SK-N-SH treated with all-trans-retinoic acid at 6 μM for 48 hours (cell line): ENCODE measurements at regions not wholly inside any gene's neighbourhood (a gene's known extent, or its start where the extent isn't known, plus 50 kb on each side); places are given as distances from the start of the nearest gene placed in this dataset.

ENCODE experiments used
- ATAC-seq: fragments of 200-7000 bp; cut with Tn5 transposase; 3 replicates; pipeline ENCODE4 v1.9.1; 2020; ENCODE audit warnings: mild to moderate bottlenecking, moderate library complexity
- ARNTL ChIP-seq: fragments of 450-650 bp; formaldehyde crosslinking; IDR thresholded peaks from 2 replicates; pipeline ENCODE4 v1.5.0; 2020; ENCODE audit warnings: low read depth, mild to moderate bottlenecking, moderate library complexity, borderline replicate concordance
- BACH2 ChIP-seq: fragments of 250-450 bp; sonication (Bioruptor Pico); IDR thresholded peaks from 2 replicates; pipeline ENCODE4 v1.9.0; 2021; ENCODE audit warnings: mild to moderate bottlenecking, borderline replicate concordance
- ESRRG ChIP-seq: fragments of 250-450 bp; sonication (Bioruptor Pico); IDR thresholded peaks from 2 replicates; pipeline ENCODE4 v1.6.1; 2021; ENCODE audit warnings: mild to moderate bottlenecking
- GLIS3 ChIP-seq: fragments of 250-450 bp; sonication (Bioruptor Pico); IDR thresholded peaks from 2 replicates; pipeline ENCODE4 v1.5.0; 2020; ENCODE audit warnings: mild to moderate bottlenecking, moderate library complexity
- ISL1 ChIP-seq: fragments of 250-450 bp; sonication (Bioruptor Pico); IDR thresholded peaks from 2 replicates; pipeline ENCODE4 v2.1.2; 2022; ENCODE audit warnings: mild to moderate bottlenecking, moderate library complexity
- OSR1 ChIP-seq: fragments of 250-450 bp; sonication (Bioruptor Pico); IDR thresholded peaks from 2 replicates; pipeline ENCODE4 v1.8.0; 2022; ENCODE audit warnings: moderate library complexity, mild to moderate bottlenecking, inconsistent platforms
- PPARA ChIP-seq: fragments of 250-450 bp; sonication (Bioruptor Pico); IDR thresholded peaks from 2 replicates; pipeline ENCODE4 v1.5.0; 2020; ENCODE audit warnings: mild to moderate bottlenecking, borderline replicate concordance
- TCF4 ChIP-seq: fragments of 250-450 bp; sonication (Bioruptor Pico); IDR thresholded peaks from 2 replicates; pipeline ENCODE4 v1.8.0; 2021; ENCODE audit warnings: mild to moderate bottlenecking, moderate library complexity, borderline replicate concordance
- TOX ChIP-seq: fragments of 250-450 bp; sonication (Bioruptor Pico); IDR thresholded peaks from 2 replicates; pipeline ENCODE4 v1.8.0; 2021; ENCODE audit warnings: mild to moderate bottlenecking, moderate library complexity, borderline replicate concordance
- ZC3H10 ChIP-seq: fragments of 250-450 bp; sonication (Bioruptor Pico); IDR thresholded peaks from 2 replicates; pipeline ENCODE4 v1.5.1; 2021; ENCODE audit warnings: mild to moderate bottlenecking, moderate library complexity
- ZFP3 ChIP-seq: fragments of 250-450 bp; sonication (Bioruptor Pico); IDR thresholded peaks from 2 replicates; pipeline ENCODE4 v1.5.0; 2020; ENCODE audit warnings: mild to moderate bottlenecking, moderate library complexity
- ZNF565 ChIP-seq: fragments of 450-650 bp; formaldehyde crosslinking; conservative IDR thresholded peaks from 2 replicates; pipeline ENCODE4 v1.5.0; 2020; ENCODE audit warnings: low read depth, mild to moderate bottlenecking, moderate library complexity
- ZNF70 ChIP-seq: fragments of 450-650 bp; formaldehyde crosslinking; IDR thresholded peaks from 2 replicates; pipeline ENCODE4 v1.5.0; 2020; ENCODE audit warnings: mild to moderate bottlenecking, moderate library complexity
- ZNF8 ChIP-seq: fragments of 450-650 bp; formaldehyde crosslinking; IDR thresholded peaks from 2 replicates; pipeline ENCODE4 v1.5.0; 2020; ENCODE audit warnings: mild to moderate bottlenecking, moderate library complexity
- TF ChIP-seq, protein P1 (sequence below): fragments of 250-450 bp; sonication (Bioruptor Pico); IDR thresholded peaks from 2 replicates; pipeline ENCODE4 v1.8.0; 2021; ENCODE audit warnings: low read depth, mild to moderate bottlenecking, moderate library complexity, borderline replicate concordance
- TF ChIP-seq, protein P2 (sequence below): fragments of 250-450 bp; sonication (Bioruptor Pico); IDR thresholded peaks from 2 replicates; pipeline ENCODE4 v1.5.0; 2020; ENCODE audit warnings: mild to moderate bottlenecking, moderate library complexity
- TF ChIP-seq, protein P3 (sequence below): fragments of 250-450 bp; sonication (Bioruptor Pico); IDR thresholded peaks from 2 replicates; pipeline ENCODE4 v1.5.1; 2021; ENCODE audit warnings: mild to moderate bottlenecking, moderate library complexity
- TF ChIP-seq, protein P4 (sequence below): fragments of 250-450 bp; sonication (Bioruptor Pico); IDR thresholded peaks from 2 replicates; pipeline ENCODE4 v1.5.1; 2020; ENCODE audit warnings: low read depth, mild to moderate bottlenecking, moderate library complexity

DNA sequence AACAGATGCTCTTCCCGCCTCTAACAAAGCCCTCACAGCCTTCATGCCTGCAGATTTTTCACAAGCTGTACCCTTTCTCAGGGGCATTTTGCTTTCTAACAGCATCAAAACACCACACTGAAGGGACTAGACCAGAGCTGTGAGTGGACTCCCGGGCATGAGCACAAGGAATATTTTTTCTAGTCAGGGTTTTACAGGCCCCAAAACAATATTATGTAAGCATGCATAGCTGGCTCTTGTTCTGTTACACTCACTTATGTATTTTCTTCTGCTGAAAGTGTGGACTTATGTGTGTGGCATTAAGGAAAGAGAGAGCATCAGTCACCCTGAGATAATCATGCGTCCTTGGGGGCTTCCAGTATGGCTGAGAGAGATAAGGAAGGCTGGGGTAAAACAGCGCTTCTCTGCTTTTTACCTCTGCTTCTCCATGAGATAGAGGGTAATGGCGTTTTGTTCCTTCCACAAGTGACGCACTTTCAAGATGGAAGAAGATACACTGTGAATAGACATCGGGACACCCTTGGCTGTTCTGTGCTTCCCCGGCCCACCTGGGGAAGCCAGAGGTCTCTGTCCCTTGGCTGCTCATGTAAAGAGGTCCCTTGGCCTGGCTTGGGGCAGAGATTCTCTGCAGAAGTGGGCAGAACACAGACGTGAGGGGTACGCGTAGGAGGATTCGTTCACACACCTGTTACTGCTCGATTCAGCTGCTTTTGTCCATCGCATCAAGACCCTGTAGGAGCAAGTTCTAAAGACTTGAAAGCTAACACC is 266.7 kb upstream of the RAB4A start (continued):
- TF ChIP-seq TOX = no peak
- no peak for TF ChIP-seq ARNTL
- TF ChIP-seq TCF4 (CRISPR knock-in tag) = no peak
- TF ChIP-seq, protein P1, sequence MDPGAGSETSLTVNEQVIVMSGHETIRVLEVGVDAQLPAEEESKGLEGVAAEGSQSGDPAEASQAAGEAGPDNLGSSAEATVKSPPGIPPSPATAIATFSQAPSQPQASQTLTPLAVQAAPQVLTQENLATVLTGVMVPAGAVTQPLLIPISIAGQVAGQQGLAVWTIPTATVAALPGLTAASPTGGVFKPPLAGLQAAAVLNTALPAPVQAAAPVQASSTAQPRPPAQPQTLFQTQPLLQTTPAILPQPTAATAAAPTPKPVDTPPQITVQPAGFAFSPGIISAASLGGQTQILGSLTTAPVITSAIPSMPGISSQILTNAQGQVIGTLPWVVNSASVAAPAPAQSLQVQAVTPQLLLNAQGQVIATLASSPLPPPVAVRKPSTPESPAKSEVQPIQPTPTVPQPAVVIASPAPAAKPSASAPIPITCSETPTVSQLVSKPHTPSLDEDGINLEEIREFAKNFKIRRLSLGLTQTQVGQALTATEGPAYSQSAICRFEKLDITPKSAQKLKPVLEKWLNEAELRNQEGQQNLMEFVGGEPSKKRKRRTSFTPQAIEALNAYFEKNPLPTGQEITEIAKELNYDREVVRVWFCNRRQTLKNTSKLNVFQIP (CRISPR knock-in tag) = no peak

DNA sequence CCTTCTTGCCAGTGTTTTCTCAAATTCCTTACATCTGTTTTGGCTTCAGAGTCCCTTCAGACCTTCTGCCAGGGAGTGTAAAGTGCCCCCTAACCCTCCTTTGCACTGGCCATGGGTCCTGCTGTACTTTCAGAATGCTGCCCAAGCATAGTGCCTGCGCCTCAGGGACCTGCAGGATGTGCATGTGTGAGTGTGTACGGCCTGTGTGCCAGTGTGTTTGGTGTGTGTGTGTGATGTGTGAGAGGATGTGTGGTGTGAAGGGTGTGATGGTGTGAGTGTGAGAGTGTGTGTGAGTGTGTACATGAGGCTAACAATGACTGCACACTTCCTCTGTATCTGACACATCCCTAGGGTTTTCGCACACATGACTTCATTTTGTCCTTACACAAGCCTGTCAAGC is 265.8 kb upstream of the RAB4A start:
- TF ChIP-seq ESRRG (no peak), BACH2 (CRISPR knock-in tag) (no peak), ARNTL (no peak), ZNF8 (CRISPR knock-in tag) (no peak), ZNF70 (CRISPR knock-in tag) (no peak)
- TF ChIP-seq, protein P1 (CRISPR knock-in tag) = no peak
- TF ChIP-seq, protein P2, sequence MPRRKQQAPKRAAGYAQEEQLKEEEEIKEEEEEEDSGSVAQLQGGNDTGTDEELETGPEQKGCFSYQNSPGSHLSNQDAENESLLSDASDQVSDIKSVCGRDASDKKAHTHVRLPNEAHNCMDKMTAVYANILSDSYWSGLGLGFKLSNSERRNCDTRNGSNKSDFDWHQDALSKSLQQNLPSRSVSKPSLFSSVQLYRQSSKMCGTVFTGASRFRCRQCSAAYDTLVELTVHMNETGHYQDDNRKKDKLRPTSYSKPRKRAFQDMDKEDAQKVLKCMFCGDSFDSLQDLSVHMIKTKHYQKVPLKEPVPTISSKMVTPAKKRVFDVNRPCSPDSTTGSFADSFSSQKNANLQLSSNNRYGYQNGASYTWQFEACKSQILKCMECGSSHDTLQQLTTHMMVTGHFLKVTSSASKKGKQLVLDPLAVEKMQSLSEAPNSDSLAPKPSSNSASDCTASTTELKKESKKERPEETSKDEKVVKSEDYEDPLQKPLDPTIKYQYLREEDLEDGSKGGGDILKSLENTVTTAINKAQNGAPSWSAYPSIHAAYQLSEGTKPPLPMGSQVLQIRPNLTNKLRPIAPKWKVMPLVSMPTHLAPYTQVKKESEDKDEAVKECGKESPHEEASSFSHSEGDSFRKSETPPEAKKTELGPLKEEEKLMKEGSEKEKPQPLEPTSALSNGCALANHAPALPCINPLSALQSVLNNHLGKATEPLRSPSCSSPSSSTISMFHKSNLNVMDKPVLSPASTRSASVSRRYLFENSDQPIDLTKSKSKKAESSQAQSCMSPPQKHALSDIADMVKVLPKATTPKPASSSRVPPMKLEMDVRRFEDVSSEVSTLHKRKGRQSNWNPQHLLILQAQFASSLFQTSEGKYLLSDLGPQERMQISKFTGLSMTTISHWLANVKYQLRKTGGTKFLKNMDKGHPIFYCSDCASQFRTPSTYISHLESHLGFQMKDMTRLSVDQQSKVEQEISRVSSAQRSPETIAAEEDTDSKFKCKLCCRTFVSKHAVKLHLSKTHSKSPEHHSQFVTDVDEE (CRISPR knock-in tag) = no peak
- TF ChIP-seq, protein P3, sequence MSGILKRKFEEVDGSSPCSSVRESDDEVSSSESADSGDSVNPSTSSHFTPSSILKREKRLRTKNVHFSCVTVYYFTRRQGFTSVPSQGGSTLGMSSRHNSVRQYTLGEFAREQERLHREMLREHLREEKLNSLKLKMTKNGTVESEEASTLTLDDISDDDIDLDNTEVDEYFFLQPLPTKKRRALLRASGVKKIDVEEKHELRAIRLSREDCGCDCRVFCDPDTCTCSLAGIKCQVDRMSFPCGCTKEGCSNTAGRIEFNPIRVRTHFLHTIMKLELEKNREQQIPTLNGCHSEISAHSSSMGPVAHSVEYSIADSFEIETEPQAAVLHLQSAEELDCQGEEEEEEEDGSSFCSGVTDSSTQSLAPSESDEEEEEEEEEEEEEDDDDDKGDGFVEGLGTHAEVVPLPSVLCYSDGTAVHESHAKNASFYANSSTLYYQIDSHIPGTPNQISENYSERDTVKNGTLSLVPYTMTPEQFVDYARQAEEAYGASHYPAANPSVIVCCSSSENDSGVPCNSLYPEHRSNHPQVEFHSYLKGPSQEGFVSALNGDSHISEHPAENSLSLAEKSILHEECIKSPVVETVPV (CRISPR knock-in tag) = no peak
- no peak for ATAC-seq

DNA sequence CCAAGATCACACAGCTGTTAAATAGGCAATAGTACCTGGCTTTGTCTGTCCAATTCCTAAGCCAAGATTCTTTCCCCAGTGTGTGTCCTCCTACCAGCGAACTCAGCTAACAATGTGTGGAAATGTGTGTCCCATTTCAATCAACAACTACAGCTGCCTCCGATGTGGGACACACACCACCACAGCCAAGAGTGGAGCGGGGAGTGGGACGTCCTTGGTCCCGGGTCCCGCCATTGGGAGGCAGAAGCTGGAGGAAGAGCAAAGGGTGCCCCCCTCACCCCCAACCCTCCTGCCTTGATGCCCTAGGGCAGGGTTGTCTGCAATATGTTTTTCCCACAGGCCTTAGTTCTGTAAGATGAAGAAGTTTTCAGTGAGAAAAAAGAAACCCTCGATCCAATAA is 265.4 kb upstream of the RAB4A start:
- ATAC-seq = no peak
- no peak for TF ChIP-seq ZNF565 (CRISPR knock-in tag)
- TF ChIP-seq ISL1 (CRISPR knock-in tag) = no peak
- no peak for TF ChIP-seq ZC3H10
- TF ChIP-seq GLIS3 (CRISPR knock-in tag) = no peak
- no peak for TF ChIP-seq PPARA (CRISPR knock-in tag)
- no peak for TF ChIP-seq ARNTL
- TF ChIP-seq, protein P4, sequence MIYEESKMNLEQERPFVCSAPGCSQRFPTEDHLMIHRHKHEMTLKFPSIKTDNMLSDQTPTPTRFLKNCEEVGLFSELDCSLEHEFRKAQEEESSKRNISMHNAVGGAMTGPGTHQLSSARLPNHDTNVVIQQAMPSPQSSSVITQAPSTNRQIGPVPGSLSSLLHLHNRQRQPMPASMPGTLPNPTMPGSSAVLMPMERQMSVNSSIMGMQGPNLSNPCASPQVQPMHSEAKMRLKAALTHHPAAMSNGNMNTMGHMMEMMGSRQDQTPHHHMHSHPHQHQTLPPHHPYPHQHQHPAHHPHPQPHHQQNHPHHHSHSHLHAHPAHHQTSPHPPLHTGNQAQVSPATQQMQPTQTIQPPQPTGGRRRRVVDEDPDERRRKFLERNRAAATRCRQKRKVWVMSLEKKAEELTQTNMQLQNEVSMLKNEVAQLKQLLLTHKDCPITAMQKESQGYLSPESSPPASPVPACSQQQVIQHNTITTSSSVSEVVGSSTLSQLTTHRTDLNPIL (CRISPR knock-in tag) = no peak
- TF ChIP-seq, protein P2 (CRISPR knock-in tag) = no peak
- TF ChIP-seq OSR1 (CRISPR knock-in tag) = no peak
- TF ChIP-seq ZFP3 (CRISPR knock-in tag) = no peak
